Esophagus (tissue), 2 donors: ENCODE measurements at regions not wholly inside any gene's neighbourhood (a gene's known extent, or its start where the extent isn't known, plus 50 kb on each side); places are given as distances from the start of the nearest gene placed in this dataset.

Source experiments
- H3K27ac ChIP-seq, 2 donors: one replicate each; pipeline ENCODE4 v1.5.1; 2013; ENCODE audit warnings: low read depth in 2 of 2, mild to moderate bottlenecking in 2 of 2, inconsistent platforms in 1 of 2, low read length in 1 of 2, moderate library complexity in 1 of 2
- H3K27me3 ChIP-seq, 2 donors: one replicate each; pipeline ENCODE4 v1.6.1; 2013; ENCODE audit warnings: low read length in 2 of 2, control low read depth in 1 of 2, mild to moderate bottlenecking in 1 of 2; ENCODE audit not compliant: insufficient read depth in 2 of 2, control insufficient read depth in 1 of 2
- H3K36me3 ChIP-seq, 2 donors: one replicate each; pipeline ENCODE4 v1.6.1; 2013; ENCODE audit warnings: low read length in 1 of 2; ENCODE audit not compliant: control insufficient read depth in 2 of 2, insufficient read depth in 2 of 2
- H3K4me1 ChIP-seq, 2 donors: one replicate each; pipeline ENCODE4 v1.6.1; 2013; ENCODE audit warnings: low read length in 1 of 2; ENCODE audit not compliant: control insufficient read depth in 2 of 2, insufficient read depth in 2 of 2
- H3K4me3 ChIP-seq, 2 donors: one replicate each; pipeline ENCODE4 v1.5.1; 2013; ENCODE audit warnings: low read length in 2 of 2, mild to moderate bottlenecking in 2 of 2, low read depth in 1 of 2, moderate library complexity in 1 of 2
- H3K9me3 ChIP-seq, 2 donors: one replicate each; pipeline ENCODE4 v1.6.1; 2013; ENCODE audit warnings: mild to moderate bottlenecking in 2 of 2, low read depth in 1 of 2, low read length in 1 of 2, moderate library complexity in 1 of 2; ENCODE audit not compliant: control insufficient read depth in 2 of 2, insufficient read depth in 1 of 2
- WGBS, 2 donors: extraction: QIAGEN DNeasy Blood & Tissue Kit; methylation state at CpG; one replicate each; pipeline ENCODE4 v1.1.7; 2013; 5-methylcytosine and 5-hydroxymethylcytosine counted together
- donor health status: healthy with polysubstance abuse.
- donor health status: Bipolar disorder and iron deficiency.

GRCh38 chr11:92662601-92663360, 306.7 kb upstream of the MTNR1B start:
- WGBS, 2 donors = 75 to 78% methylated on average over 6 of the region's 6 CpGs
- no peaks in the 10 kb centered on the region for H3K4me1 ChIP-seq
- H3K27me3 ChIP-seq = no peaks in the 10 kb centered on the region
- H3K4me3 ChIP-seq = no peak overlapping the region
- no peaks in the 10 kb centered on the region for H3K36me3 ChIP-seq
- no peak overlapping the region for H3K27ac ChIP-seq
- H3K9me3 ChIP-seq = peaks cover 0 to 2% of the 10 kb centered on the region in 2 donors

GRCh38 chr11:92663539-92663938, 305.9 kb upstream of the MTNR1B start:
- H3K4me1 ChIP-seq = no peaks in the 10 kb centered on the region
- H3K36me3 ChIP-seq = no peaks in the 10 kb centered on the region
- no peak overlapping the region for H3K27ac ChIP-seq
- WGBS, 2 donors = 80% methylated on average over 2 of the region's 2 CpGs
- H3K27me3 ChIP-seq = no peaks in the 10 kb centered on the region
- H3K4me3 ChIP-seq = no peak overlapping the region
- H3K9me3 ChIP-seq = peaks cover 0 to 2% of the 10 kb centered on the region in 2 donors

GRCh38 chr11:92667486-92668152, 301.8 kb upstream of the MTNR1B start:
- H3K4me3 ChIP-seq = no peak overlapping the region
- no peaks in the 10 kb centered on the region for H3K4me1 ChIP-seq
- 57 to 62% methylated on average over 5 of the region's 5 CpGs for WGBS, 2 donors
- H3K27me3 ChIP-seq = no peaks in the 10 kb centered on the region
- no peak overlapping the region for H3K27ac ChIP-seq
- H3K36me3 ChIP-seq = no peaks in the 10 kb centered on the region
- H3K9me3 ChIP-seq = peaks cover 0 to 2% of the 10 kb centered on the region in 2 donors

- Histone ChIP-seq H3K4me3 (no peak overlapping the region), H3K9me3 (peaks cover 0 to 2% of the 10 kb centered on the region in 2 donors), H3K27ac (no peak overlapping the region), H3K27me3 (no peaks in the 10 kb centered on the region), H3K4me1 (no peaks in the 10 kb centered on the region), H3K36me3 (no peaks in the 10 kb centered on the region)
- WGBS, 2 donors = 48 to 50% methylated on average over 3 of the region's 3 CpGs
These were observed 299.1 kb upstream of the MTNR1B start for GRCh38 chr11:92670308-92670890.

GRCh38 chr11:92671081-92671480, 298.4 kb upstream of the MTNR1B start:
- Histone ChIP-seq H3K27ac (no peak overlapping the region), H3K9me3 (peaks cover 0 to 2% of the 10 kb centered on the region in 2 donors), H3K27me3 (no peaks in the 10 kb centered on the region), H3K4me3 (no peak overlapping the region), H3K4me1 (no peaks in the 10 kb centered on the region), H3K36me3 (no peaks in the 10 kb centered on the region)
- WGBS, 2 donors = 83 to 85% methylated on average over 6 of the region's 6 CpGs

GRCh38 chr11:92675303-92675702, 294.1 kb upstream of the MTNR1B start:
- Histone ChIP-seq H3K4me3 (no peak overlapping the region), H3K27ac (no peak overlapping the region), H3K4me1 (no peaks in the 10 kb centered on the region), H3K27me3 (no peaks in the 10 kb centered on the region), H3K36me3 (no peaks in the 10 kb centered on the region), H3K9me3 (no peaks in the 10 kb centered on the region)
- 68 to 77% methylated on average over 1 of the region's 1 CpG for WGBS, 2 donors

- WGBS, 2 donors = 81 to 87% methylated on average over 3 of the region's 3 CpGs
- Histone ChIP-seq H3K9me3 (no peaks in the 10 kb centered on the region), H3K4me3 (no peak overlapping the region), H3K27me3 (no peaks in the 10 kb centered on the region), H3K36me3 (no peaks in the 10 kb centered on the region), H3K4me1 (no peaks in the 10 kb centered on the region), H3K27ac (no peak overlapping the region)
These were observed 293.6 kb upstream of the MTNR1B start for GRCh38 chr11:92675810-92676209.

- Histone ChIP-seq H3K27me3 (no peaks in the 10 kb centered on the region), H3K9me3 (no peaks in the 10 kb centered on the region), H3K36me3 (no peaks in the 10 kb centered on the region), H3K4me1 (no peaks in the 10 kb centered on the region), H3K4me3 (no peak overlapping the region), H3K27ac (no peak overlapping the region)
- 30 to 37% methylated on average over 3 of the region's 3 CpGs for WGBS, 2 donors
These were observed 291.3 kb upstream of the MTNR1B start for GRCh38 chr11:92678008-92678611.

GRCh38 chr11:92681586-92681985, 287.9 kb upstream of the MTNR1B start:
- WGBS, 2 donors = 33 to 64% methylated on average over 1 of the region's 1 CpG
- H3K27ac ChIP-seq = no peak overlapping the region

More at GRCh38 chr11:92681586-92681985, 287.9 kb upstream of the MTNR1B start:
- no peaks in the 10 kb centered on the region for H3K36me3 ChIP-seq
- H3K9me3 ChIP-seq = no peaks in the 10 kb centered on the region
- no peak overlapping the region for H3K4me3 ChIP-seq
- no peaks in the 10 kb centered on the region for H3K4me1 ChIP-seq
- H3K27me3 ChIP-seq = no peaks in the 10 kb centered on the region
